HCT116 (cell line): ENCODE measurements at regions not wholly inside any gene's neighbourhood (a gene's known extent, or its start where the extent isn't known, plus 50 kb on each side); places are given as distances from the start of the nearest gene placed in this dataset.

ENCODE experiments used
- EGR1 ChIP-seq: IDR thresholded peaks from 2 replicates; pipeline ENCODE4 v1.6.1; 2012; ENCODE audit warnings: low read depth
- EZH2 ChIP-seq: fragments of 200-600 bp; sonication (generic); IDR thresholded peaks from 2 replicates; pipeline ENCODE4 v1.6.1; 2017; ENCODE audit warnings: antibody characterized with exemption, mixed run types
- EZH2phosphoT487 ChIP-seq: fragments of 200-600 bp; IDR thresholded peaks from 2 replicates; pipeline ENCODE4 v1.6.1; 2018; ENCODE audit warnings: antibody characterized with exemption, borderline replicate concordance
- POLR2A ChIP-seq: IDR thresholded peaks from 2 replicates; pipeline ENCODE4 v1.7.0; 2011; ENCODE audit warnings: borderline replicate concordance; ENCODE audit not compliant: insufficient read depth, insufficient read length; ENCODE audit errors: extremely low read depth
- POLR2AphosphoS5 ChIP-seq: IDR thresholded peaks from 2 replicates; pipeline ENCODE4 v1.6.1; 2011; ENCODE audit warnings: mild to moderate bottlenecking, low read depth, low read length, moderate library complexity
- RAD21 ChIP-seq: IDR thresholded peaks from 2 replicates; pipeline ENCODE4 v1.6.1; 2012; ENCODE audit warnings: low read depth, mild to moderate bottlenecking
- SIN3A ChIP-seq: IDR thresholded peaks from 2 replicates; pipeline ENCODE4 v1.6.1; 2012; ENCODE audit warnings: low read depth
- TCF7L2 ChIP-seq: IDR thresholded peaks from 2 replicates; pipeline ENCODE4 v1.7.0; 2011; ENCODE audit warnings: borderline replicate concordance, inconsistent platforms; ENCODE audit not compliant: insufficient read depth, insufficient read length; ENCODE audit errors: extremely low read depth
- TF ChIP-seq, protein P1 (sequence below), 3 experiments: fragments of 200-600 bp in 1 of 3; sonication (generic) in 1 of 3; IDR thresholded peaks in 2 of 3; conservative IDR thresholded peaks in 1 of 3; 2 replicates each; pipeline ENCODE4 v1.5.1; 2012 to 2017; ENCODE audit warnings: low read depth in 2 of 3, low read length in 2 of 3, antibody characterized with exemption in 1 of 3, borderline replicate concordance in 1 of 3, control low read depth in 1 of 3, mild to moderate bottlenecking in 1 of 3, mixed read lengths in 1 of 3, mixed run types in 1 of 3, moderate library complexity in 1 of 3; ENCODE audit not compliant: insufficient read depth in 1 of 3
- TF ChIP-seq, protein P2 (sequence below): IDR thresholded peaks from 2 replicates; pipeline ENCODE4 v1.6.1; 2012

DNA sequence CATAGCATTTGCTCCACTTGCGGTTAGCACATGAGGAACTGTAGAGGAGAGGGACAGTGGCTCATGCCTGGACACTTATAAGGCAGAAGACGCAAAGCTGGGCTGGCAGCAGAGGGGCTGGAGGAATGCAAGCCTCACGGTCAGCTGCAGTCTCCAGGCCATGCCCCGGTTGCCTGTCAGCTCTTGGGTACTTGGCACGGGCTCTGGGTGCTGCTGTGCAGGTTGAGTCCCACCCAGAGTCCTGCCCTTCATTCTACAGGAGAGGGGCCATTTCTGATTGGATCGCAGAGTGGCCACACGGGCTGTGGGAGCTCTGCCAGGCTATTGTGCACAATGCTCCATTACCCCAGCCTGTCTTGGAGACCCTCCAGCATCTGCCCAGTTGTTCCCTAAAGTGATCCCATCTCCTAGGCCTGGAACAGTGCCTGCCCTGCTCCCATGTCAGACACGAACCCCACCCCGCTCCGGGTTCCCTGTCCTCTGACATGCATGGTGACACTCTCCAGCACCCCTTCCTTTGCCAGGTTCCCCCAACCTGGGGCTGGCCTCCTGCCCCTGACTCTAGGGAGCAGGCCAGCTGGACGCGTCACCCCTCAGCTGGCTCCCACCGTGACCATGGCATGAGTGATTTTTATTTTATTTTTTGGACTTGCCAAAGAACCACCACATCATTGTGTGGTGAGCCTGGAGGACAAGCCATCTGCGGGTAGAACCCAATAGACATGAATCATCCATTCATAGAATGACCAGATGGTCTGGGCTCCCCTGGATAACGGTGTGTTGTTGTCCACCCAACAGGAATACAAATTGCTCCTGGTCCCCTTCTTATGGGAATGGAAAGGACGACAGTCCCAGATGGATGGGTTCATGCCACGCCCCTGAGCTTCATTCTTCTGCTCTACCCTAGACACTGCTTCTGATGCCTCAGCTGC, 51.0 kb upstream of the KLF13 start:
- TF ChIP-seq, protein P1, sequence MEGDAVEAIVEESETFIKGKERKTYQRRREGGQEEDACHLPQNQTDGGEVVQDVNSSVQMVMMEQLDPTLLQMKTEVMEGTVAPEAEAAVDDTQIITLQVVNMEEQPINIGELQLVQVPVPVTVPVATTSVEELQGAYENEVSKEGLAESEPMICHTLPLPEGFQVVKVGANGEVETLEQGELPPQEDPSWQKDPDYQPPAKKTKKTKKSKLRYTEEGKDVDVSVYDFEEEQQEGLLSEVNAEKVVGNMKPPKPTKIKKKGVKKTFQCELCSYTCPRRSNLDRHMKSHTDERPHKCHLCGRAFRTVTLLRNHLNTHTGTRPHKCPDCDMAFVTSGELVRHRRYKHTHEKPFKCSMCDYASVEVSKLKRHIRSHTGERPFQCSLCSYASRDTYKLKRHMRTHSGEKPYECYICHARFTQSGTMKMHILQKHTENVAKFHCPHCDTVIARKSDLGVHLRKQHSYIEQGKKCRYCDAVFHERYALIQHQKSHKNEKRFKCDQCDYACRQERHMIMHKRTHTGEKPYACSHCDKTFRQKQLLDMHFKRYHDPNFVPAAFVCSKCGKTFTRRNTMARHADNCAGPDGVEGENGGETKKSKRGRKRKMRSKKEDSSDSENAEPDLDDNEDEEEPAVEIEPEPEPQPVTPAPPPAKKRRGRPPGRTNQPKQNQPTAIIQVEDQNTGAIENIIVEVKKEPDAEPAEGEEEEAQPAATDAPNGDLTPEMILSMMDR (IDR thresholded peaks at IDR 0.05 in 2 of 3, conservative IDR thresholded peaks at IDR 0.05 in 1 of 3; ENCODE audit: borderline replicate concordance in 1 of 3, insufficient read depth in 1 of 3, low read depth in 2 of 3, low read length in 2 of 3), result no peak
- TF ChIP-seq EZH2 (no peak), POLR2AphosphoS5 (no peak), RAD21 (no peak), EGR1 (no peak), POLR2A (no peak), EZH2phosphoT487 (no peak), TCF7L2 (no peak), SIN3A (no peak)
- TF ChIP-seq, protein P2, sequence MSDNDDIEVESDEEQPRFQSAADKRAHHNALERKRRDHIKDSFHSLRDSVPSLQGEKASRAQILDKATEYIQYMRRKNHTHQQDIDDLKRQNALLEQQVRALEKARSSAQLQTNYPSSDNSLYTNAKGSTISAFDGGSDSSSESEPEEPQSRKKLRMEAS, result no peak
